Naive thymus-derived CD4-positive, alpha-beta T cell (primary cell): ENCODE measurements at regions not wholly inside any gene's neighbourhood (a gene's known extent, or its start where the extent isn't known, plus 50 kb on each side); places are given as distances from the start of the nearest gene placed in this dataset.

Source experiments
- ATAC-seq: fragments of 150-1000 bp; cut with Tn5 transposase; 2 replicates; pipeline ENCODE4 v1.10.0; 2021; ENCODE audit warnings: mild to moderate bottlenecking, moderate library complexity
- CTCF ChIA-PET: fragments of 350-600 bp; sonication (Branson Sonifier 250); formaldehyde crosslinking; loops from one replicate; lab custom pipeline; 2021; ENCODE audit warnings: antibody characterized with exemption; lab: Charles Lee
- POLR2A ChIA-PET: fragments of 350-600 bp; sonication (Branson Sonifier 250); formaldehyde crosslinking; loops from one replicate; lab custom pipeline; 2021; ENCODE audit warnings: antibody characterized with exemption, inconsistent platforms; lab: Charles Lee
- DNase-seq, 9 donors: peaks; one replicate each; pipeline versions ENCODE4 v3.0.0 to v3.0.0-alpha.2; 2020 to 2022; ENCODE audit warnings: mixed read lengths in 1 of 9
- H3K27ac ChIP-seq: one replicate; pipeline ENCODE4 v1.7.0; 2013; ENCODE audit warnings: mild to moderate bottlenecking, low read depth, low read length, moderate library complexity
- H3K27me3 ChIP-seq, 2 donors: one replicate each; pipeline ENCODE4 v1.7.0; 2013; ENCODE audit warnings: low read length in 2 of 2, mild to moderate bottlenecking in 2 of 2, moderate library complexity in 2 of 2; ENCODE audit not compliant: control insufficient read depth in 2 of 2, insufficient read depth in 2 of 2
- H3K36me3 ChIP-seq, 3 experiments: 1 replicate in 2 of 3; 2 replicates in 1 of 3; pipeline ENCODE4 v1.7.0; 2013; ENCODE audit warnings: low read length in 3 of 3, mild to moderate bottlenecking in 3 of 3, moderate library complexity in 1 of 3; ENCODE audit not compliant: insufficient read depth in 3 of 3, control insufficient read depth in 2 of 3
- H3K4me1 ChIP-seq, 2 donors: one replicate each; pipeline ENCODE4 v1.7.0; 2013; ENCODE audit warnings: low read length in 2 of 2, mild to moderate bottlenecking in 2 of 2, moderate library complexity in 1 of 2; ENCODE audit not compliant: control insufficient read depth in 2 of 2, insufficient read depth in 2 of 2
- H3K4me3 ChIP-seq: 2 replicates; pipeline ENCODE4 v1.7.0; 2013; ENCODE audit warnings: mild to moderate bottlenecking, low read length
- H3K9me3 ChIP-seq, 3 experiments: 1 replicate in 2 of 3; 2 replicates in 1 of 3; pipeline ENCODE4 v1.7.0; 2013; ENCODE audit warnings: low read length in 3 of 3; ENCODE audit not compliant: control insufficient read depth in 2 of 3
- H3K27ac Mint-ChIP-seq, 9 donors: one replicate each; pipeline ENCODE4 v1.8.0; 2020 to 2022; ENCODE audit warnings: mixed read lengths in 9 of 9, mild to moderate bottlenecking in 8 of 9, moderate library complexity in 5 of 9, inconsistent platforms in 2 of 9
- H3K27me3 Mint-ChIP-seq, 5 donors: one replicate each; pipeline ENCODE4 v1.8.0; 2021 to 2022; ENCODE audit warnings: mixed read lengths in 5 of 5, mild to moderate bottlenecking in 1 of 5
- H3K36me3 Mint-ChIP-seq, 5 donors: one replicate each; pipeline ENCODE4 v1.8.0; 2020 to 2022; ENCODE audit warnings: mixed read lengths in 5 of 5, mild to moderate bottlenecking in 3 of 5, inconsistent platforms in 1 of 5
- H3K4me1 Mint-ChIP-seq, 7 donors: one replicate each; pipeline ENCODE4 v1.8.0; 2020 to 2022; ENCODE audit warnings: mixed read lengths in 7 of 7, mild to moderate bottlenecking in 3 of 7, inconsistent platforms in 1 of 7
- H3K4me3 Mint-ChIP-seq, 10 donors: one replicate each; pipeline ENCODE4 v1.8.0; 2020 to 2022; ENCODE audit warnings: mild to moderate bottlenecking in 10 of 10, mixed read lengths in 10 of 10, moderate library complexity in 6 of 10, inconsistent platforms in 2 of 10
- H3K9me3 Mint-ChIP-seq, 11 donors: one replicate each; pipeline ENCODE4 v1.8.0; 2020 to 2022; ENCODE audit warnings: mixed read lengths in 11 of 11, mild to moderate bottlenecking in 4 of 11, inconsistent platforms in 1 of 11, moderate library complexity in 1 of 11
- intact Hi-C, 2 donors: fragments of 100-400 bp; cut with micrococcal nuclease; formaldehyde crosslinking; loops; one replicate each; pipeline ENCODE4 v1.15.1; 2023

DNA sequence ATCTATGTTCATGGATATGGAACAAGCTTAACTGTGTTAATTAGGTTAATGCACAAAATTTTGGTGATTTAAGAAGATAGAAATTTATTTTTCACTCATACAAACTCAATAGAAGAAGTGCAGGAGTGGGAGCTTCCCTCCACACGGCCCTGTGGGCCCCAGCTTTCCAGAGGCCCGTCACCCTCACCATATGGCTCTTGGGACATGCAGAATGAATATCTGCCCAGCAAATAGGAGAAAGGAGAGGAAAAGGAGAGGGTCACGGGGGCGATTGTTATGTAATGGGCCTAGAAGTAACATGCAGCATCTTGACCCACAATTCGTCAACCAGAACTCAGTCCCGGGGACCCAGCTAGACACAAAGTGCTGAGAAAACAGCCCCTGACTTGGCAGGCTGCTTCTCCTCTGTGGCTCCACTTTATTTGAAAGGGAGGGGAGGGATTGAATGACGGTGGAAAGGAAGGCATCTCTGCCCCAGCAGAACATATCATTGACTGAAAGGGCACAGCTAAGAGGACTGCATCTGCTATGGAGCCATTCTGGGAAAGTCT, 648.2 kb upstream of the ID2 start:
- CTCF ChIA-PET: no interaction called here
- H3K27ac Mint-ChIP-seq: peak overlapping the region in 1 of 9 donors; percentile 6
- H3K36me3 ChIP-seq: no peaks in the 10 kb centered on the region

DNA sequence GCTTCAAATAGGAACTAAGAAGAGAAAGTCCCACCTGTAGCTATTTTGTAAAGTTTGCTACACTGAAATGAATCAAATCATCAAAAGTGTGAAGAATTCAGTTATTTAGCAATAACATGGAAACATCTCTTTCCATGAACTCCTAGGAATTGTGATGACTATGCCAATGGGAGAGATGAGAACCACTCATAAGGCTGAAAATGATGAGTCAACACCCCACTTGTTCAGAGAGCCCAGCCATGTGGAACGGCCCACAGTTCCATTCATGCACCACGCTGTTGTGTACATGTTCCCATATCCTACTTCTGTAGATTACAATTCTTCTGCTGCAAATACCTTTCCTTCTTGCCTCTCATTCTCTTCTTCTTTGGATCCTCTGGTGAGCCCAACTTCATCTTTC, 645.5 kb upstream of the ID2 start:
- intact Hi-C loops: no loop called here
- Histone ChIP-seq H3K9me3 (no peaks in the 10 kb centered on the region), H3K36me3 (no peaks in the 10 kb centered on the region), H3K27ac (no peak overlapping the region), H3K27me3 (no peaks in the 10 kb centered on the region), H3K4me1 (no peaks in the 10 kb centered on the region), H3K4me3 (no peak overlapping the region)
- Mint-ChIP-seq H3K27ac (no peak overlapping the region), H3K36me3 (no peaks in the 10 kb centered on the region), H3K9me3 (peaks cover 0 to 4% (median 0%) of the 10 kb centered on the region in 11 donors), H3K27me3 (no peaks in the 10 kb centered on the region), H3K4me3 (no peak overlapping the region), H3K4me1 (peaks cover 0 to 3% (median 0%) of the 10 kb centered on the region in 7 donors)
- CTCF ChIA-PET: no interaction called here
- DNase-seq: no peak
- POLR2A ChIA-PET: no interaction called here
- no peak for ATAC-seq

More for the DNA sequence above, 648.2 kb upstream of the ID2 start:
- DNase-seq (no peak), ATAC-seq (no peak)
- H3K36me3 Mint-ChIP-seq: no peaks in the 10 kb centered on the region
- no peaks in the 10 kb centered on the region for H3K27me3 Mint-ChIP-seq
- Histone ChIP-seq H3K27me3 (no peaks in the 10 kb centered on the region), H3K4me1 (no peaks in the 10 kb centered on the region), H3K9me3 (no peaks in the 10 kb centered on the region), H3K27ac (no peak overlapping the region), H3K4me3 (no peak overlapping the region)
- intact Hi-C loops: no loop called here
- no peak overlapping the region for H3K4me3 Mint-ChIP-seq
- H3K4me1 Mint-ChIP-seq: peaks cover 0 to 9% (median 0%) of the 10 kb centered on the region in 7 donors
- POLR2A ChIA-PET: no interaction called here
- H3K9me3 Mint-ChIP-seq: peaks cover 0 to 4% (median 0%) of the 10 kb centered on the region in 11 donors

DNA sequence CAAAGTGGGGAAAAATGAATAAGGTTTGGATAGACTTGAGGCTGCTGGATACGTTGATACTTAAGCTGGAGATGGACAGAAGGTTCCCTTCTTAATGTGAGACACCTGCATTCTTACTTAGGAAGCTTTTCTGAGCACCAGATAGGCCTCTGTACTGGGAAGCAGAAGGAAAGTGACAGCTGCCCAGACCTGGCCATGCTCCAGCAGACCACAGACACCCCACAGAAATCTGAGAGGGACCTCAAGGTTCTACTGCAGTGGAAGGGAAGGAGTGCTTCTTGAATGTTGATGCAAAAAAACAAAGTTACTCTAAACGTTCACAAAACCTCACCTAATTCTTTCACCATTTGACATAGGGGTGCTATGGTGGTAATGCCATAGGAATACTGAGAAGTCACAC, 642.1 kb upstream of the ID2 start:
- intact Hi-C loops: no loop called here
- H3K4me3 Mint-ChIP-seq: no peak overlapping the region
- POLR2A ChIA-PET: no interaction called here
- ATAC-seq (no peak), DNase-seq (no peak)
- Histone ChIP-seq H3K4me1 (no peaks in the 10 kb centered on the region), H3K9me3 (no peaks in the 10 kb centered on the region), H3K4me3 (no peak overlapping the region), H3K27ac (no peak overlapping the region), H3K36me3 (no peaks in the 10 kb centered on the region), H3K27me3 (no peaks in the 10 kb centered on the region)
- H3K36me3 Mint-ChIP-seq: no peaks in the 10 kb centered on the region
- H3K27ac Mint-ChIP-seq: no peak overlapping the region
- H3K4me1 Mint-ChIP-seq: peaks cover 0 to 3% (median 0%) of the 10 kb centered on the region in 7 donors
- H3K27me3 Mint-ChIP-seq: no peaks in the 10 kb centered on the region
- peaks cover 0 to 11% (median 1%) of the 10 kb centered on the region in 11 donors for H3K9me3 Mint-ChIP-seq
- CTCF ChIA-PET: no interaction called here

DNA sequence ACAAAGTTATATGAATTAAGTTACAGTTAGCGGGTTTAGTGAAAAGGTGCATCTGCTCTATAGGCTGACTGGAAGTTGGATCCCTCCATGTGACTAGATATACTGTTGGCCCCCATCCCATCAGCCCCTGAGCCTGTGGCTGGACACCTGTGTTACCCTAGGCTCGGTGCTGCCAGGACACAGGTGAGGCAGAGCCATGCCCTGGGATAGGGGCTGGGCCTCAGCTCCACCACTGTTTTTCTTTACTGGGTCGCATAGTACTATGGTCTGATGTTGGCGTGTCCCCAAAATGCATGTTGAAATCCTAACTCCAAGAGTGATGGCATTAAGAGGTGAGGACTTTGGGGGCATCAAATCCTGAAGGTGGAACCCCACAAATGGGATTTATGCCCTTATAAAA, 638.6 kb upstream of the ID2 start:
- POLR2A ChIA-PET: no interaction called here
- CTCF ChIA-PET: no interaction called here
- H3K27ac ChIP-seq: no peak overlapping the region
- DNase-seq (no peak), ATAC-seq (no peak)
- intact Hi-C loops: no loop called here
- no peaks in the 10 kb centered on the region for H3K9me3 ChIP-seq
- no peak overlapping the region for H3K4me3 ChIP-seq
- Mint-ChIP-seq H3K4me3 (no peak overlapping the region), H3K27ac (no peak overlapping the region), H3K4me1 (peaks cover 0 to 3% (median 0%) of the 10 kb centered on the region in 7 donors), H3K9me3 (peaks cover 0 to 13% (median 3%) of the 10 kb centered on the region in 11 donors), H3K36me3 (peaks cover 0 to 9% (median 0%) of the 10 kb centered on the region in 5 donors), H3K27me3 (no peaks in the 10 kb centered on the region)
- no peaks in the 10 kb centered on the region for H3K36me3 ChIP-seq
- H3K4me1 ChIP-seq: no peaks in the 10 kb centered on the region
- H3K27me3 ChIP-seq: no peaks in the 10 kb centered on the region

DNA sequence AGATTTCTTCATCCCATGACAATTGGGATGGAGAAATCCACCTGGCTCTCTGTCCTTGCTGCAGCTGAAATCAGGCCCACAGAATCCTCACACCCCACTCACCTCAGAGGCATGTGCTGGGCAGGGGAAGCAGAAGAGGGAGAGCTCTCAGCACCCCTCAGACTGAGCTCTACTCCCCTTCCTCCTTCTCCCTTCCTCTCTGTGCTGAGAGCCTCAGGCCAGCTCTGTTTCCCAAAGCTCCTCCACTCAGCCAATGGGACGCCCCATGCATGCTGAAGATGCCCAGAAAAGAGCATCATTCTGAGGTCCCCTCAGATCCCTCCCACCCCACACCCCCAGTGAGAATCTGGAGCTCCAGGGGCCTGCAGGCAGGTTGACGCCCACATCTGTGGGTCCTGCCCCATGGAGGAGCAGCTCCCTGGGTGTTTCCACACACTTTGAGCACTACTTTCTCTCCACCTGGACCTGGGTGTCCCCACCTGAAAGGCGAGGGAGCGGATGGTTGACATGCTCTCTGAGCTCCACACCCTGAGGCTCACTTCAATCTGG, 637.7 kb upstream of the ID2 start:
- H3K4me3 Mint-ChIP-seq: no peak overlapping the region
- no peaks in the 10 kb centered on the region for H3K27me3 Mint-ChIP-seq
- H3K4me3 ChIP-seq: no peak overlapping the region
- ChIA-PET POLR2A (no interaction called here), CTCF (no interaction called here)
- peaks cover 0 to 13% (median 3%) of the 10 kb centered on the region in 11 donors for H3K9me3 Mint-ChIP-seq
- no peaks in the 10 kb centered on the region for H3K36me3 ChIP-seq
- H3K36me3 Mint-ChIP-seq: peaks cover 0 to 10% (median 0%) of the 10 kb centered on the region in 5 donors
- no peak overlapping the region for H3K27ac Mint-ChIP-seq
- intact Hi-C loops: no loop called here
- H3K9me3 ChIP-seq: no peaks in the 10 kb centered on the region
- H3K27me3 ChIP-seq: no peaks in the 10 kb centered on the region
- ATAC-seq: no peak
- no peak overlapping the region for H3K27ac ChIP-seq
- no peaks in the 10 kb centered on the region for H3K4me1 ChIP-seq
- no peak for DNase-seq
- peaks cover 0 to 3% (median 0%) of the 10 kb centered on the region in 7 donors for H3K4me1 Mint-ChIP-seq

DNA sequence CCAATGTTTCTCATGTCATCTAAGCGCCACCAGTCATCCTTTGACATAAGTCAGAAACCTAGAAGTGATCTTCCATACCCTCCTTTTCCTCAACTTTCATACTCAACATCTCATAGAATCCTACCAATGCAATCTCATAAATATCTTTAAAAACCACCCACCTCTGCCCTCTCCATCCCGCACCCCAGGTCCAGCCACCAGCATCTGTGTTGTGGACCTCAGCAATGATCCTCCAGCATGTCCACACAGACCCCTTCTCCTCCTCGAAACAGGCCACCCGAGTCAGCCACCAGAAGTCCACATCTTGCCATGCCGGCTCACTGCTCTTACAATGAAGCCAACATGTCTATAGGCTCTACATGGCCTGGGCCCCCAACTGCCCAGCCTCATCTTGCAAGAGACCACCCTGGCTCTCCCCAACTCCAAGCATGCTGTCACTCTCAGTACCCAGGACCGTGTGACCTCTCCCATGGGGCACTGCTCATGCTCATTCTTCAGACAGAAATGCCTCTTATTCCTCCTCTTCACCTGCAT, 636.7 kb upstream of the ID2 start:
- DNase-seq (no peak), ATAC-seq (no peak)
- peaks cover 0 to 5% (median 0%) of the 10 kb centered on the region in 7 donors for H3K4me1 Mint-ChIP-seq
- no peaks in the 10 kb centered on the region for H3K27me3 Mint-ChIP-seq
- peaks cover 0 to 13% (median 3%) of the 10 kb centered on the region in 11 donors for H3K9me3 Mint-ChIP-seq
- H3K27me3 ChIP-seq: no peaks in the 10 kb centered on the region
- CTCF ChIA-PET: no interaction called here
- H3K27ac ChIP-seq: no peak overlapping the region
- no peaks in the 10 kb centered on the region for H3K4me1 ChIP-seq
- H3K36me3 Mint-ChIP-seq: peaks cover 0 to 12% (median 0%) of the 10 kb centered on the region in 5 donors
- POLR2A ChIA-PET: no interaction called here
- no peaks in the 10 kb centered on the region for H3K36me3 ChIP-seq
- no peak overlapping the region for H3K4me3 ChIP-seq
- H3K4me3 Mint-ChIP-seq: no peak overlapping the region
- H3K27ac Mint-ChIP-seq: peak overlapping the region in 1 of 9 donors; percentile 0
- H3K9me3 ChIP-seq: no peaks in the 10 kb centered on the region
- intact Hi-C loops: no loop called here

DNA sequence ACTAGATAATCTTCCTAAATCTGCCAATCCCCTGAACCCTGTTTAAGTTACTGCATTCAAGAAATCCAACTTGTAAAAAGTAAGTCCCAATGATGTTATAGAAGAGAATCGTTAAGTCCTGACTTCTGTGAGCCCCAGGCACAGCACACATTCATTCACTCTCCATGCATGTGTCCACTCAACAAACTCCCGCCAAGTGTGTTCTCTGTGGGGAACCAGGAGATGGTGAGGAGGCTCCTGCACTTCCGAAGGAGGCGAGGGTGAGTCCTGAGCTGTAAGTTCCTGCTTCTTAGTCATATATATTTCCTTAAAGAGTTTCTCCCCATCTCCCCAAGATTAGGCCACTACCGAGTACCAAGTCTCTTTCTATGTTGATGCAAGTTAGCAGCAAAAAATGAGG, 635.0 kb upstream of the ID2 start:
- DNase-seq: no peak
- H3K27ac ChIP-seq: no peak overlapping the region
- Mint-ChIP-seq H3K36me3 (peaks cover 0 to 22% (median 0%) of the 10 kb centered on the region in 5 donors), H3K27ac (no peak overlapping the region), H3K4me1 (peaks cover 0 to 16% (median 0%) of the 10 kb centered on the region in 7 donors), H3K4me3 (no peak overlapping the region), H3K27me3 (no peaks in the 10 kb centered on the region), H3K9me3 (peaks cover 0 to 21% (median 2%) of the 10 kb centered on the region in 11 donors)
- no peak for ATAC-seq
- ChIA-PET CTCF (no interaction called here), POLR2A (no interaction called here)
- no peaks in the 10 kb centered on the region for H3K4me1 ChIP-seq
- H3K9me3 ChIP-seq: no peaks in the 10 kb centered on the region
- H3K4me3 ChIP-seq: no peak overlapping the region
- H3K36me3 ChIP-seq: no peaks in the 10 kb centered on the region
- intact Hi-C loops: no loop called here
- H3K27me3 ChIP-seq: no peaks in the 10 kb centered on the region
